H4 (cell line): ENCODE measurements at regions not wholly inside any gene's neighbourhood (a gene's known extent, or its start where the extent isn't known, plus 50 kb on each side); places are given as distances from the start of the nearest gene placed in this dataset.
"Not testable (repeated sequence)": the region's sequence is repeated elsewhere in the genome, so short reads cannot be mapped to it uniquely, and the experiment has no call there.

ENCODE experiments used
- DNase-seq: peaks from one replicate; pipeline ENCODE4 v3.0.0-alpha.2; 2015; ENCODE audit warnings: low spot score

- DNase-seq = no peak
Observed at GRCh38 chr2:156933645-156934225, 323.8 kb upstream of the GALNT5 start.

GRCh38 chr2:156935616-156936015 is 321.9 kb upstream of the GALNT5 start:
- no peak for DNase-seq

- DNase-seq = no peak
Observed at GRCh38 chr2:156937430-156937829, 320.1 kb upstream of the GALNT5 start.

- no peak for DNase-seq
Observed at GRCh38 chr2:156944871-156945270, 312.6 kb upstream of the GALNT5 start.

- no peak for DNase-seq
Observed at GRCh38 chr2:156947261-156947660, 310.2 kb upstream of the GALNT5 start.

- no peak for DNase-seq
Observed at GRCh38 chr2:156955701-156956100, 301.8 kb upstream of the GALNT5 start.

- DNase-seq = no peak
Observed at GRCh38 chr2:156956161-156956560, 301.3 kb upstream of the GALNT5 start.

- no peak for DNase-seq
Observed at GRCh38 chr2:156958374-156958773, 299.1 kb upstream of the GALNT5 start.

GRCh38 chr2:156959481-156959880 is 298.0 kb upstream of the GALNT5 start:
- no peak for DNase-seq

GRCh38 chr2:156982615-156983014 is 274.9 kb upstream of the GALNT5 start:
- DNase-seq = peak; percentile 35

GRCh38 chr2:156986339-156986988 is 271.0 kb upstream of the GALNT5 start:
- no peak for DNase-seq

- no peak for DNase-seq
Observed at GRCh38 chr2:156999661-157000060, 257.8 kb upstream of the GALNT5 start.

GRCh38 chr2:157004789-157005188 is 252.7 kb upstream of the GALNT5 start:
- no peak for DNase-seq

- DNase-seq = no peak
Observed at GRCh38 chr2:157015015-157015575, 242.4 kb upstream of the GALNT5 start.

- not testable (repeated sequence) for DNase-seq
Observed at GRCh38 chr2:157023264-157023663, 234.2 kb upstream of the GALNT5 start.

GRCh38 chr2:157024129-157024528 is 233.4 kb upstream of the GALNT5 start:
- DNase-seq = no peak

GRCh38 chr2:157032017-157032416 is 225.5 kb upstream of the GALNT5 start:
- peak; percentile 36 for DNase-seq

- DNase-seq = no peak
Observed at GRCh38 chr2:157036726-157037125, 220.8 kb upstream of the GALNT5 start.

- DNase-seq = no peak
Observed at GRCh38 chr2:157043786-157044185, 213.7 kb upstream of the GALNT5 start.

- no peak for DNase-seq
Observed at GRCh38 chr2:157046396-157046795, 211.1 kb upstream of the GALNT5 start.

- DNase-seq = no peak
Observed at GRCh38 chr2:157052685-157053224, 204.8 kb upstream of the GALNT5 start.

GRCh38 chr2:157053876-157054275 is 203.6 kb upstream of the GALNT5 start:
- DNase-seq = no peak

- peak; percentile 8 for DNase-seq
Observed at GRCh38 chr2:157055660-157056199, 201.8 kb upstream of the GALNT5 start.
